Keratinocyte (primary cell): ENCODE measurements at regions not wholly inside any gene's neighbourhood (a gene's known extent, or its start where the extent isn't known, plus 50 kb on each side); places are given as distances from the start of the nearest gene placed in this dataset.
"Not testable (repeated sequence)": the region's sequence is repeated elsewhere in the genome, so short reads cannot be mapped to it uniquely, and the experiment has no call there.

ENCODE experiments used
- DNase-seq: peaks from one replicate; pipeline ENCODE4 v3.0.0-alpha.2; 2011; ENCODE audit warnings: low read depth, missing footprints, low spot score
- FAIRE-seq: peaks from 2 replicates; lab custom pipeline; 2011; peaks lifted over from hg19 to GRCh38; lab: Jason Lieb, UNC
- H2AFZ ChIP-seq: 2 replicates; pipeline ENCODE4 v1.6.0; 2012; ENCODE audit warnings: low read length, control low read depth, inconsistent platforms; ENCODE audit not compliant: control insufficient read depth
- H3K27ac ChIP-seq: 2 replicates; pipeline ENCODE4 v1.5.1; 2011; ENCODE audit warnings: low read length; ENCODE audit not compliant: control insufficient read depth, insufficient read depth
- H3K27me3 ChIP-seq: 3 replicates; pipeline ENCODE4 v1.6.0; 2011; ENCODE audit warnings: low read length; ENCODE audit not compliant: control insufficient read depth, insufficient read depth; ENCODE audit errors: extremely low read depth
- H3K36me3 ChIP-seq, 2 experiments: 2 replicates in 1 of 2; 3 replicates in 1 of 2; pipeline ENCODE4 v1.5.1; 2011; ENCODE audit warnings: low read length in 2 of 2, mild to moderate bottlenecking in 1 of 2; ENCODE audit not compliant: control insufficient read depth in 2 of 2, insufficient read depth in 2 of 2; ENCODE audit errors: extremely low read depth in 1 of 2
- H3K4me1 ChIP-seq: 3 replicates; pipeline ENCODE4 v1.5.1; 2011; ENCODE audit warnings: low read length; ENCODE audit not compliant: control insufficient read depth, insufficient read depth; ENCODE audit errors: extremely low read depth
- H3K4me2 ChIP-seq: 3 replicates; pipeline ENCODE4 v1.6.0; 2011; ENCODE audit warnings: low read depth, low read length; ENCODE audit not compliant: control insufficient read depth, insufficient read depth; ENCODE audit errors: extremely low read depth
- H3K4me3 ChIP-seq, 3 experiments: fragments of 200-600 bp in 1 of 3; sonication (generic) in 1 of 3; 2 replicates in 2 of 3; 3 replicates in 1 of 3; pipeline ENCODE4 v1.5.1; 2011 to 2016; ENCODE audit warnings: low read length in 3 of 3, mild to moderate bottlenecking in 3 of 3, control low read depth in 2 of 3, inconsistent platforms in 1 of 3, low read depth in 1 of 3, mixed read lengths in 1 of 3, mixed run types in 1 of 3, moderate library complexity in 1 of 3; ENCODE audit not compliant: control insufficient read depth in 2 of 3, insufficient read depth in 2 of 3; ENCODE audit errors: extremely low read depth in 1 of 3
- H3K79me2 ChIP-seq: 2 replicates; pipeline ENCODE4 v1.6.0; 2012; ENCODE audit warnings: low read length; ENCODE audit not compliant: control insufficient read depth, insufficient read depth
- H3K9ac ChIP-seq: 3 replicates; pipeline ENCODE4 v1.6.0; 2011; ENCODE audit warnings: low read length; ENCODE audit not compliant: control insufficient read depth, insufficient read depth; ENCODE audit errors: extremely low read depth
- H3K9me1 ChIP-seq: 3 replicates; pipeline ENCODE4 v1.6.0; 2011; ENCODE audit warnings: low read length; ENCODE audit not compliant: control insufficient read depth, insufficient read depth; ENCODE audit errors: extremely low read depth
- H3K9me3 ChIP-seq: 2 replicates; pipeline ENCODE4 v1.5.1; 2012; ENCODE audit warnings: low read depth, low read length; ENCODE audit not compliant: control insufficient read depth
- H4K20me1 ChIP-seq: 3 replicates; pipeline ENCODE4 v1.6.0; 2011; ENCODE audit warnings: low read length; ENCODE audit not compliant: control insufficient read depth, insufficient read depth; ENCODE audit errors: extremely low read depth
- CTCF ChIP-seq, 3 experiments: IDR thresholded peaks in 1 of 3; conservative IDR thresholded peaks in 1 of 3; optimal IDR thresholded peaks in 1 of 3; 2 replicates in 2 of 3; 3 replicates in 1 of 3; pipeline versions ENCODE3 to v1.5.1; 2011; ENCODE audit warnings: low read length in 3 of 3, mild to moderate bottlenecking in 3 of 3, moderate library complexity in 2 of 3, control low read depth in 1 of 3, inconsistent platforms in 1 of 3; ENCODE audit not compliant: insufficient read depth in 2 of 3; ENCODE audit errors: extremely low read depth in 1 of 3
- EZH2 ChIP-seq: IDR thresholded peaks from one replicate; pipeline ENCODE4 v1.6.1; 2012; ENCODE audit warnings: inconsistent platforms, mild to moderate bottlenecking, low read length, moderate library complexity
- dilution Hi-C: fragments of 300-500 bp; cut with MboI; formaldehyde crosslinking; loops from one replicate; pipeline ENCODE4 v1.7.0; 2020; ENCODE audit warnings: low sequenced_read_pairs; ENCODE audit not compliant: extremely low pct_ligation_motif_present

DNA sequence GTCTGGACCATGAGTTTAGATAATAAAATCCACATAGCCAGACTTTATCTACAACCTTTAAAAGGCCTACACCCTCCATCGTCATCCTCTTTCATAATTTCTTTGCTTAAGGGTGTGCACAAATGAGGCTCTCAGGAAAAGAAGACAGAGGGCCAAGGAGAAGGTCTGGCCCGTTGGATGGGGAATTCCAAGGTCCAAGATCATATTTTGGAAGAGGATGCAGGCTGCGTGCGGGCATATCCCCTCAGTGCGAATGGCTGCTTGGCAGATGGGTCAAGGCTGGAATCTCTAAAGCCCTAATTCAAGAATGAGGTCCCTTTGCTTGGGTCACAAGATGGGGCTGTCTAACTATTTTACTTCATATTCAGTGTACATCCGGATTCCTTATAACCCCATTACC is 782.2 kb upstream of the NCAM2 start:
- H3K9me1 ChIP-seq: no peaks in the 10 kb centered on the region
- DNase-seq (no peak), FAIRE-seq (no peak)
- no peaks in the 10 kb centered on the region for H3K79me2 ChIP-seq
- no peak overlapping the region for H3K4me2 ChIP-seq
- no peaks in the 10 kb centered on the region for H4K20me1 ChIP-seq
- H3K9me3 ChIP-seq: peaks cover 3% of the 10 kb centered on the region
- no peak overlapping the region for H3K27ac ChIP-seq
- H3K36me3 ChIP-seq: no peaks in the 10 kb centered on the region
- H3K27me3 ChIP-seq: no peaks in the 10 kb centered on the region
- H3K9ac ChIP-seq: no peak overlapping the region
- H3K4me1 ChIP-seq: no peaks in the 10 kb centered on the region
- TF ChIP-seq EZH2 (no peak), CTCF (optimal IDR thresholded peaks at IDR 0.05 in 1 of 3, IDR thresholded peaks at IDR 0.05 in 1 of 3, conservative IDR thresholded peaks at IDR 0.05 in 1 of 3; ENCODE audit: extremely low read depth in 1 of 3, insufficient read depth in 2 of 3, low read length in 3 of 3) (no peak)
- no peak overlapping the region for H3K4me3 ChIP-seq
- dilution Hi-C loops: no loop called here
- H2AFZ ChIP-seq: no peak overlapping the region

DNA sequence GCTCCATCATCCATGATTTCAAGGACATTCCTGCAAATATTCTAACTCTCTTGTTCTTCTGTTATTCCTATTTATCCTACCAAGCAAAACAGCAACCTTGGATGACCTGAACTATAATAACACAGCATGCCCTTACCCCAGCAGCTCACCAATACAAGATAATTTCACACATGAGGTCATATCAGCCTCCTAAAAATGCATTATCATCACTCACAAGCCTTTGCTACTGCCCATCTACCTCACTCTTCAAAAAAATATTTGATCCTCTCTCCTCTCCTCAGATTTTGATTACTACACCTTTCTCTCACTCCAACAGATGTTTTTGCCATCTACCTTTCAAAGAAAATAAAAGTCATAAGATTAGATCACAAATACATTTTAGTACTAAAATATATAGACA is 777.6 kb upstream of the NCAM2 start:
- H3K27me3 ChIP-seq: no peaks in the 10 kb centered on the region
- dilution Hi-C loops: no loop called here
- H3K79me2 ChIP-seq: no peaks in the 10 kb centered on the region
- TF ChIP-seq CTCF (optimal IDR thresholded peaks at IDR 0.05 in 1 of 3, IDR thresholded peaks at IDR 0.05 in 1 of 3, conservative IDR thresholded peaks at IDR 0.05 in 1 of 3; ENCODE audit: extremely low read depth in 1 of 3, insufficient read depth in 2 of 3, low read length in 3 of 3) (no peak), EZH2 (no peak)
- no peaks in the 10 kb centered on the region for H3K9me1 ChIP-seq
- no peaks in the 10 kb centered on the region for H3K36me3 ChIP-seq
- FAIRE-seq: no peak
- no peaks in the 10 kb centered on the region for H3K4me1 ChIP-seq
- no peak overlapping the region for H3K27ac ChIP-seq
- H2AFZ ChIP-seq: no peak overlapping the region
- H4K20me1 ChIP-seq: no peaks in the 10 kb centered on the region
- no peak for DNase-seq
- no peak overlapping the region for H3K4me3 ChIP-seq
- no peak overlapping the region for H3K9ac ChIP-seq
- no peak overlapping the region for H3K4me2 ChIP-seq
- peaks cover 3% of the 10 kb centered on the region for H3K9me3 ChIP-seq

GRCh38 chr21:20221981-20222380 is 776.2 kb upstream of the NCAM2 start:
- H3K9ac ChIP-seq, H4K20me1 ChIP-seq, H3K27ac ChIP-seq, H3K79me2 ChIP-seq, H3K4me1 ChIP-seq, H2AFZ ChIP-seq, H3K4me3 ChIP-seq, H3K27me3 ChIP-seq, H3K4me2 ChIP-seq, H3K36me3 ChIP-seq, DNase-seq, dilution Hi-C loops, H3K9me1 ChIP-seq, H3K9me3 ChIP-seq, FAIRE-seq: not testable (repeated sequence)

- dilution Hi-C loops, H3K27ac ChIP-seq, H4K20me1 ChIP-seq, H3K27me3 ChIP-seq, H3K9me3 ChIP-seq, H2AFZ ChIP-seq, FAIRE-seq, H3K79me2 ChIP-seq, H3K4me2 ChIP-seq, H3K4me1 ChIP-seq, H3K36me3 ChIP-seq, H3K4me3 ChIP-seq, H3K9ac ChIP-seq, DNase-seq, H3K9me1 ChIP-seq: not testable (repeated sequence)
Observed at GRCh38 chr21:20236649-20237048, 761.6 kb upstream of the NCAM2 start.
